Right lobe of liver (tissue), 4 donors: ENCODE measurements at regions not wholly inside any gene's neighbourhood (a gene's known extent, or its start where the extent isn't known, plus 50 kb on each side); places are given as distances from the start of the nearest gene placed in this dataset.

Source experiments
- POLR2A ChIP-seq: fragments of 450-650 bp; IDR thresholded peaks from one replicate; pipeline ENCODE4 v1.6.1; 2017; ENCODE audit warnings: antibody characterized with exemption, mild to moderate bottlenecking
- TF ChIP-seq, protein P1 (sequence below), 4 donors: fragments of 200-600 bp in 3 of 4; fragments of 450-650 bp in 1 of 4; IDR thresholded peaks; one replicate each; pipeline versions ENCODE4 v1.5.1 to v1.8.0; 2016 to 2022; ENCODE audit warnings: antibody characterized with exemption in 4 of 4, mild to moderate bottlenecking in 2 of 4
- donor health status: DM: no; HTN: no; CAD: no.
- donor health status: DM: no; HTN: no; CAD: no.
- donor health status: DM: no; HTN: yes; CAD: no.

DNA sequence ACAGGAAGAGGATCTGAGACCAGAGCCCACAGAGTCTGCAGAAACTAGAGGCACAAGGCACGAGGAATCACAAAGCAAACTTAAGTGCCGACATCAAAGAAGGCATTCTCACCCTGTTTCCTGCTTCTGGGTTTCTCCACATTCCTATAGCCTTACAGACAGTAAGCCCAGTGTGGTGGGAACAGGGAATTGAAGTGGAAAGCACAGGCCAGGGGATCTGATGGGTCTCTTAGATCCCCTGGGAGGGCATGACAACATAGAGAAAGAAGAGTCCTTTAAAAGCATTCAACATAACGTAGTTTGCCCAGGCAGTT lies 75.6 kb upstream of the FRMD6 start:
- TF ChIP-seq, protein P1, sequence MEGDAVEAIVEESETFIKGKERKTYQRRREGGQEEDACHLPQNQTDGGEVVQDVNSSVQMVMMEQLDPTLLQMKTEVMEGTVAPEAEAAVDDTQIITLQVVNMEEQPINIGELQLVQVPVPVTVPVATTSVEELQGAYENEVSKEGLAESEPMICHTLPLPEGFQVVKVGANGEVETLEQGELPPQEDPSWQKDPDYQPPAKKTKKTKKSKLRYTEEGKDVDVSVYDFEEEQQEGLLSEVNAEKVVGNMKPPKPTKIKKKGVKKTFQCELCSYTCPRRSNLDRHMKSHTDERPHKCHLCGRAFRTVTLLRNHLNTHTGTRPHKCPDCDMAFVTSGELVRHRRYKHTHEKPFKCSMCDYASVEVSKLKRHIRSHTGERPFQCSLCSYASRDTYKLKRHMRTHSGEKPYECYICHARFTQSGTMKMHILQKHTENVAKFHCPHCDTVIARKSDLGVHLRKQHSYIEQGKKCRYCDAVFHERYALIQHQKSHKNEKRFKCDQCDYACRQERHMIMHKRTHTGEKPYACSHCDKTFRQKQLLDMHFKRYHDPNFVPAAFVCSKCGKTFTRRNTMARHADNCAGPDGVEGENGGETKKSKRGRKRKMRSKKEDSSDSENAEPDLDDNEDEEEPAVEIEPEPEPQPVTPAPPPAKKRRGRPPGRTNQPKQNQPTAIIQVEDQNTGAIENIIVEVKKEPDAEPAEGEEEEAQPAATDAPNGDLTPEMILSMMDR (IDR thresholded peaks at IDR 0.05), result no peak
- no peak for TF ChIP-seq POLR2A
